Upper lobe of right lung (tissue), 1 donor: ENCODE measurements at regions not wholly inside any gene's neighbourhood (a gene's known extent, or its start where the extent isn't known, plus 50 kb on each side); places are given as distances from the start of the nearest gene placed in this dataset.
A peak's percentile ranks its signal among the peaks of the same experiment; 100 is the strongest.
"Not testable (repeated sequence)": the region's sequence is repeated elsewhere in the genome, so short reads cannot be mapped to it uniquely, and the experiment has no call there.

Experiments
- ATAC-seq: fragments of 200-7000 bp; cut with Tn5 transposase; one replicate; pipeline ENCODE4 v1.9.1; 2020; ENCODE audit warnings: mild to moderate bottlenecking, moderate library complexity
- DNase-seq: peaks from one replicate; pipeline ENCODE4 v3.0.0-alpha.2; 2020
- H3K27ac ChIP-seq: fragments of 200-600 bp; one replicate; pipeline ENCODE4 v1.8.0; 2022
- H3K27me3 ChIP-seq: fragments of 200-600 bp; one replicate; pipeline ENCODE4 v1.8.0; 2022; ENCODE audit warnings: mild to moderate bottlenecking
- H3K36me3 ChIP-seq: fragments of 200-600 bp; one replicate; pipeline ENCODE4 v1.8.0; 2022
- H3K4me1 ChIP-seq: fragments of 200-600 bp; one replicate; pipeline ENCODE4 v1.8.0; 2022
- H3K4me3 ChIP-seq: fragments of 200-600 bp; one replicate; pipeline ENCODE4 v1.8.0; 2022; ENCODE audit warnings: mild to moderate bottlenecking
- H3K9me3 ChIP-seq: fragments of 200-600 bp; one replicate; pipeline ENCODE4 v1.8.0; 2022
- intact Hi-C: fragments of 100-400 bp; cut with DNase I; formaldehyde crosslinking; loops from one replicate; pipeline ENCODE4 v1.11.0; 2022
- TF ChIP-seq, protein P1 (sequence below): fragments of 200-600 bp; IDR thresholded peaks from one replicate; pipeline ENCODE4 v1.8.0; 2022; ENCODE audit warnings: antibody characterized with exemption
- donor health status: DM: no; HTN: yes; CAD: no; lungs with severe emphysema.

DNA sequence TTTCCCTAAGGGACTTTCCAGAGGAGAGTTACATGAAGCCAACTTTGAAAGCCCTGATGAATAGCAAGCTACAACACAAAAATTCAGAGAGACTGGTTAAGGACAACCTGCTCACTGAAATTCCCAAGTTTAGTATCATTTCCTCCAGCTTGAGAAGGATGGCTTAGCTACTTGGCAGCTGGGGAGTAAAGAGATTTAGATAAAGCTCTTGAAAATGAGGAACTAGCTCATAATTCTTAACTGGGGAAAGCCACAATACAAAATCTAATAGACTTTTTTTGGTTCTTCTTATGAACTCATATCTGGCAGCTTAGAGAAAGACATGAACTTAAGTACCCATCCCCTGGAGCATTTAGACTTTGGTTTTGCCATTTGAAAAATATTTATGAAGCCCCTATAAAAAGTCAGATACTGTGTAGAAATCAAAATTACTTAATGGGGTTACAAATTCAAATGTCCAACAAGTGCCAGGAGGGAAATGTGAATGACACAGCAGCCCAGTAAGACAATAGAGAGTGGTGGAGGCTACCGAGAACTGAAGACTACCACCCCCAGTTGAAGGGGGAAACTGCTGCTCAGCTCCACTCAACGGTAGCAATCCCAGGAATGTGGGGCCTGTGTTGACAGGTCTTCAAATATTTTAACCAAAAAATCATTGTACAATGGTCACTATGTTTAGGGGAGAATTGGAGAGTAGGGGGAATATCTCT lies 79.4 kb upstream of the ADRB2 start:
- ATAC-seq = no peak
- no peaks in the 10 kb centered on the region for H3K27me3 ChIP-seq
- H3K4me1 ChIP-seq = peaks cover 17% of the 10 kb centered on the region
- no peak overlapping the region for H3K27ac ChIP-seq
- TF ChIP-seq, protein P1, sequence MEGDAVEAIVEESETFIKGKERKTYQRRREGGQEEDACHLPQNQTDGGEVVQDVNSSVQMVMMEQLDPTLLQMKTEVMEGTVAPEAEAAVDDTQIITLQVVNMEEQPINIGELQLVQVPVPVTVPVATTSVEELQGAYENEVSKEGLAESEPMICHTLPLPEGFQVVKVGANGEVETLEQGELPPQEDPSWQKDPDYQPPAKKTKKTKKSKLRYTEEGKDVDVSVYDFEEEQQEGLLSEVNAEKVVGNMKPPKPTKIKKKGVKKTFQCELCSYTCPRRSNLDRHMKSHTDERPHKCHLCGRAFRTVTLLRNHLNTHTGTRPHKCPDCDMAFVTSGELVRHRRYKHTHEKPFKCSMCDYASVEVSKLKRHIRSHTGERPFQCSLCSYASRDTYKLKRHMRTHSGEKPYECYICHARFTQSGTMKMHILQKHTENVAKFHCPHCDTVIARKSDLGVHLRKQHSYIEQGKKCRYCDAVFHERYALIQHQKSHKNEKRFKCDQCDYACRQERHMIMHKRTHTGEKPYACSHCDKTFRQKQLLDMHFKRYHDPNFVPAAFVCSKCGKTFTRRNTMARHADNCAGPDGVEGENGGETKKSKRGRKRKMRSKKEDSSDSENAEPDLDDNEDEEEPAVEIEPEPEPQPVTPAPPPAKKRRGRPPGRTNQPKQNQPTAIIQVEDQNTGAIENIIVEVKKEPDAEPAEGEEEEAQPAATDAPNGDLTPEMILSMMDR = no peak
- no peaks in the 10 kb centered on the region for H3K9me3 ChIP-seq
- intact Hi-C loops = no loop called here
- H3K4me3 ChIP-seq = no peak overlapping the region
- no peaks in the 10 kb centered on the region for H3K36me3 ChIP-seq
- no peak for DNase-seq

DNA sequence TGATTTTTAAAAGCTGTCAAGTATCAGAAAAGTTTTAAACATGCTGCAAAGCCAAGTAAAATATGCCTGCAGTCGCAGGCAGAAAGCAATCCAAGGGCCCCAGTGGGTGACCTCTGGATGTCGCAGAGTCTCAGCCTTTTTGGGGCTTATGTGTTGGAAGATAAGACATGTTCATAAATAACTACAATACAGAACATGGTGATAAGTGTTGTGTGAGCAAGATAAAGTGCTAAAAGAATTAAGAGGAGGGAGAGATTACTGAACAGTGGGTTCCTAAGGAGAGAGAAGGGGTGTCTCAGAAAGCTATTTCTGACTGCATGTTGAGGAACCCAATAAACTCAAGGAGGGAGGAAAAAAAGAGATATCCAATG lies 78.9 kb upstream of the ADRB2 start:
- Histone ChIP-seq H3K4me3 (no peak overlapping the region), H3K4me1 (peaks cover 17% of the 10 kb centered on the region), H3K36me3 (no peaks in the 10 kb centered on the region), H3K27me3 (no peaks in the 10 kb centered on the region), H3K27ac (no peak overlapping the region), H3K9me3 (no peaks in the 10 kb centered on the region)
- TF ChIP-seq, protein P1 = no peak
- ATAC-seq (no peak), DNase-seq (no peak)
- intact Hi-C loops = no loop called here

GRCh38 chr5:148748702-148749392 lies 77.6 kb upstream of the ADRB2 start:
- peak; percentile 75 for ATAC-seq
- peaks cover 17% of the 10 kb centered on the region for H3K4me1 ChIP-seq
- TF ChIP-seq, protein P1 = no peak
- intact Hi-C loops = no loop called here
- no peak overlapping the region for H3K4me3 ChIP-seq
- no peak for DNase-seq
- peak overlapping the region; percentile 47 for H3K27ac ChIP-seq
- H3K27me3 ChIP-seq = no peaks in the 10 kb centered on the region
- no peaks in the 10 kb centered on the region for H3K36me3 ChIP-seq
- H3K9me3 ChIP-seq = no peaks in the 10 kb centered on the region

- TF ChIP-seq, protein P1 = no peak
- H3K4me3 ChIP-seq = no peak overlapping the region
- H3K9me3 ChIP-seq = no peaks in the 10 kb centered on the region
- H3K36me3 ChIP-seq = no peaks in the 10 kb centered on the region
- intact Hi-C loops = no loop called here
- peaks cover 17% of the 10 kb centered on the region for H3K4me1 ChIP-seq
- no peaks in the 10 kb centered on the region for H3K27me3 ChIP-seq
- H3K27ac ChIP-seq = no peak overlapping the region
- peak; percentile 67 for DNase-seq
- ATAC-seq = peak; percentile 91
Observed at GRCh38 chr5:148750614-148751013, 75.8 kb upstream of the ADRB2 start.

- H3K4me3 ChIP-seq = no peak overlapping the region
- peaks cover 17% of the 10 kb centered on the region for H3K4me1 ChIP-seq
- H3K27me3 ChIP-seq = no peaks in the 10 kb centered on the region
- H3K27ac ChIP-seq = no peak overlapping the region
- H3K9me3 ChIP-seq = no peaks in the 10 kb centered on the region
- no peak for DNase-seq
- H3K36me3 ChIP-seq = no peaks in the 10 kb centered on the region
- ATAC-seq = peak; percentile 49
- intact Hi-C loops = no loop called here
- TF ChIP-seq, protein P1 = no peak
Observed at GRCh38 chr5:148751025-148751424, 75.4 kb upstream of the ADRB2 start.

- DNase-seq, intact Hi-C loops: not testable (repeated sequence)
Observed at GRCh38 chr5:148752375-148752774, 74.0 kb upstream of the ADRB2 start.

More at GRCh38 chr5:148752375-148752774, 74.0 kb upstream of the ADRB2 start:
- H3K36me3 ChIP-seq, H3K4me1 ChIP-seq, ATAC-seq, H3K4me3 ChIP-seq, H3K27me3 ChIP-seq, H3K27ac ChIP-seq, H3K9me3 ChIP-seq: not testable (repeated sequence)
